ENCODE measurements at regions not wholly inside any gene's neighbourhood (a gene's known extent, or its start where the extent isn't known, plus 50 kb on each side); places are given as distances from the start of the nearest gene placed in this dataset.

DNA sequence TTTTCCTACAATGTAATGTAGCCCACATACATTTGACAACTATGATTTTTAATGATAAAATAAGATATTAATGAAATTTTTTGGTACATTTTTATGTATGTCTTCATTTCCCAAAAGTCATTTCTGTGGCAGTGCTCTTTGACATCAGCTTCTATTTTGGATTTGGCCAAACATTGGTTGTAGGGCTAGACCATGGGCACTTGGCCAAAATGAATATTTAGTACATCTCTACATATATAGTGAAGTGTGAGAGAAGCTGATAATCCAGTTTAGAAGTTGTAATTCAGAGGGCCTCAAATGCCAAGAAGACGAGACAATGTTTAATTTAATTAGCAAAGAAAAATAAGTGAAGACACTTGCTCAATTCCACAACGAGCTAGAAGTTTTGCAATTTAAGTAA is 724.9 kb upstream of the SOX9 start:
- no peak for DNase-seq (ENCODE audit: low read depth in 4 of 4, low spot score in 2 of 4)

DNA sequence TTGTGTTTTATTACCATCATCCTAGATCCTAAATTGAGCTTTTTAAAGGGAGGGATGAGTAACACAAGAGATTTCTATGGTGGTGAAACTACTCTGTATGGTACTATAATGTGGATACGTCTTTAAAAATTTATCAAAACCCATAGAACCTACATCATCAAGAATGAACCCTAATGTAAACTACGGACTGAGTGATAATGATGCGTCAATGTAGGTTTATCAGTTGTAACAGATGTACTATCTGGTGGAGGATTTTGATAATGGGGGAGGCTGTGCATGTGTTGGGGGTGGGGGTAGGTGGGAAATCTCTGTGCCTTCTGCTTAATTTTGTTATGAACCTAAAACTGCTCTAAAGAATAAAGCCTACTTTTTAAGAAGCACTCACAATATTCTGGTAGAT is 724.1 kb upstream of the SOX9 start:
- DNase-seq (ENCODE audit: low read depth in 4 of 4, low spot score in 2 of 4), result no peak

DNA sequence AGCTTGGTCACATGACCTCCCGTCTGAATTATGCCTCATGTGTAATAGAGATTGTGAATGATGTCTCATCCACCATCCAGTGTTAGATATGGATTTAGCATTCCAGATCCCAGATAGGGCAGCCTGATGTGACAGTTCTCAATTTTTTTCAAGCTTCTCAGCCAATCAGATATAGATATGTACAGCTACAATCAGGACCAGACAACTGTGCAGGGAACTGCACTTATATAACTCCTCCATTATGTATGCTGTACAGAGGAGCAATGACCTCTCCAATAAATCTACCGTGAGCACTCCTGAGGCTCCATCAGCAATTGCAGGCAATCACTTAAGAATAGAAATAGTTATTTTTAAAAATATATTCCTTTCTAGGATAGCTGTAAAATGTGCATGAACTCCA is 722.8 kb upstream of the SOX9 start:
- DNase-seq (ENCODE audit: low read depth in 4 of 4, low spot score in 2 of 4), result no peak

DNA sequence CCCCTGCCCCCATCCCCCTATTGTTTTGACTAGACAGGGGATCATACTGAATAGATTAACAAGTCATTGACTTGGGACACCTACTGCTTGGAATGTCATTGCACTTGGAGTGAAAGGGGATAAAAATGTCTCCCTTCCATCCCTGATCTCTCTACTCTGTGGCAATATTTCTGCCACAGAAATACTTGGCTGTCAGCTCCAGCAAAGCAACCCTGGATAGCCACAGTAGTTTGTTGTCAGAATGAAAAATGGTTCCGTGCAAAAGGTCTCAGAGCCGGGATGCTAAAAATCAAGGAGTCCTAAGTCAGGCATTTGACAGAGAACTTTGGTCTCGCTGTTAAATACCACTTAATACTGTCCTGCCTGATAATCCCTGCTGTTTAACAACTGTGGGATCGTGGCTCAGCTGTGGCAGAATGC is 722.0 kb upstream of the SOX9 start:
- peak; percentile 22 to 56 (median 39) for DNase-seq (ENCODE audit: low read depth in 4 of 4, low spot score in 2 of 4)

DNA sequence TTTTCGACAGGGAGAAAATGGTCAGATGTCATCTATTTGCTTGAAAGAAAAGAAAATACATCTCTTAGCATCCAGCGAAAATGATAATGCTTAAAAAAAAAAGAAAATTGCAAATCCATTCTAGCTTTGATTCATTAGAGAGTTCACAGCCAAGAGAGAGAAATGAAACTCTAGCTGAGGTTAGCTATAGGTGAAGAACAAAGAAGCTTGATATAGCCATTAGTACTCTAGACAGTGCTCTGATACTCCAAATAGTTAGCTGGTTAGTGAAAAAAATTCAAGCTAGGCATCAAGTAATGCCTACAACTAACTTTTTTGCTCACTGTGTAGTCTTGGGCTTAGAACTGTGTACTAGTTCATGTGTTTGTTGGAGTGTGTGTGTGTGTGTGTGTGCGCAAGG is 721.6 kb upstream of the SOX9 start:
- DNase-seq (ENCODE audit: low read depth in 4 of 4, low spot score in 2 of 4), result peak in 1 of 4 donors; percentile 17

DNA sequence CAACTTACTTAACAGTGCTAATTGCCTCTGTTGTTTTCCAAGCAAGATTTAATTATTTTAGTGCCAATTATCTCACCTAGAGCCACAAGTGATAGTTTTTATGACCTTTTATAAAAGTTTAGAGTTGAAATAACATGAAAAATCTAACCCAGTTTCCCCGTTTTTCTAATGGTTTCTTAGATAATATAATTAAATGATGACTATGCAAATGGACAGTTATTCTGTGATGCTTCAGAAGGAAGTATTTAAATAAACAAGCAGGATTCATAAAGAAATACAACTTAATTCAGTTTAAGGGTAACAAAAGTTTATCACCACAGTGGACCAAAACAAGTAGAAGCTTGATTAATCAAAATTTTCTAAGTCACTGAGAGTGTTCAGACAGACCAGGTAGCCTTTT is 721.2 kb upstream of the SOX9 start:
- no peak for DNase-seq (ENCODE audit: low read depth in 4 of 4, low spot score in 2 of 4)

DNA sequence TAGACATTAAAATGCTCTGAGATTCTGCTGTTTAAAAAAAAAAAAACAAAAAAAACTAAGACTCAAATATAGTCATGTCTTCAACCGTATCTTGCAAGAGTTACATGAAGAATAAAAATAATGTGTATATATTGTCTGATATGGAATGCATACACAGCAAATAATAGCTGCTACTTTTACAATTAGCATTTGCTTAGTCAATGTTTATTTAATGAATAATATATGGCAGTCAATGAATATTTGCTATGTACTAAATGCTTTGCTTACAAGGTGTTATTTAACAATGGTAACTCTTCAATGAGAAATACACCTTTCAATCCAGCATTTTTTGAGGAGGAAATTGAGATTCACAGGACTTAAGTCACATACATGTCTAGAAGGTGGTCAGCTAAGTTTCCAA is 718.8 kb upstream of the SOX9 start:
- no peak for DNase-seq (ENCODE audit: low read depth in 4 of 4, low spot score in 2 of 4)

DNA sequence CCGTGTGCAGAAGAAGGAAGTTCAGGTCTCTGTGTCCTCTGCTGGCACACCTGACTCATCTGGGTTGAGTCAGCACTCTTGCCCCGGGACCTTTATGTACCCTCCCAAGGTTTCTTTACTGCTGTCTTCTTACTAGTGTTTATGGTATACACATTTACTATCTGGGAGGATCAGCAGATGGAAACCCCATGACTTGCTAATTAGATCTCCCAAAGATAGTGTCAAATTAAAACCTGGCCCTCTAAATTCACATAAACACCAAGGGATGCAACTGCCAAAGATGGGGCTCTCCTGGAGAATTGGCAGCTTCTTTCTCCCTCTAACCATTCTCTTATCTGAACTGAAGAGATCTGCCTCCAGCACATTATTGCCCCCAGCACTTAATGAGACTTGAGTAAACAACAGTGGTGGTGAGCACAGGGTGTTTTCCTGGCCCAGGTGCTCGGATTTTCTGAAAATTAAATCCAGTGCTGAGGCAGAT is 718.1 kb upstream of the SOX9 start:
- DNase-seq (ENCODE audit: low read depth in 4 of 4, low spot score in 2 of 4), result no peak

DNA sequence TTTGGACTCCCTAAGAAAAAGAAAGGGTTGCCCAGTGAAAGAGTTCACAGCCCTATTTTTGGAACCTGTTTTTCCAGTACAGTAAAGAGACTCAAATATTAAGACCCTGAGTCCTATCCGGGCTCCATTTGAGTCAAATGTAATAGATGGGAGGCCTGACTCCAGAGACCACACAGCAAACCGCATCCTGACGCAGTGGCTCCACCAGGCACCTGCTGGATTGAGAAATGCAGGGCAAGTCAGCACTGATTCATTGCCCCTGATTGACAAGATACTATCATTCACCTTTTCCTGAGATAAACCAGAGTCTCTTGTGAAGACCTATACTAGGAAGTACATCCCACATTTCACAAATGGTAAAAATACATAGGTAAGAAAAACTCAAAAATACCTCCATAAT is 715.7 kb upstream of the SOX9 start:
- DNase-seq (ENCODE audit: low read depth in 4 of 4, low spot score in 2 of 4), result no peak

DNA sequence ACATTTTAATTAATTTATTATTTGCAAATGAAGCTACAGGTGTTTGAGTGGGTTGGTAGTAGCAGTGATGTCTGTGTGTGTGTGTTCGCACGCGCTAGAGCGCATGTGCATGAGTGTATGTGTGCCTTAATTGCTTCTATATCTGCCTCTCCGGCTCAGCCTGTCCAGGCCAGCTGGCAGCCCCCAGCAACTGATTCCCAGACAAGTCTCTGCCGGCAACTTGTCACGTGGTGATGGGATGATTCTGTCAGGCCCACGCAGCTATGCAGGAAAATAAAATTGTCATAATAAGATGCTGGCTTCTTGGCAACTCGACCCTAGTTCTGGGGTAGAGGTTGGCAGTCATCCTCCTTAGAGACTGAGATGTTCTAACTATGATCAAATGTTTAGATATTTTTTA is 712.8 kb upstream of the SOX9 start:
- no peak for DNase-seq (ENCODE audit: low read depth in 4 of 4, low spot score in 2 of 4)

DNA sequence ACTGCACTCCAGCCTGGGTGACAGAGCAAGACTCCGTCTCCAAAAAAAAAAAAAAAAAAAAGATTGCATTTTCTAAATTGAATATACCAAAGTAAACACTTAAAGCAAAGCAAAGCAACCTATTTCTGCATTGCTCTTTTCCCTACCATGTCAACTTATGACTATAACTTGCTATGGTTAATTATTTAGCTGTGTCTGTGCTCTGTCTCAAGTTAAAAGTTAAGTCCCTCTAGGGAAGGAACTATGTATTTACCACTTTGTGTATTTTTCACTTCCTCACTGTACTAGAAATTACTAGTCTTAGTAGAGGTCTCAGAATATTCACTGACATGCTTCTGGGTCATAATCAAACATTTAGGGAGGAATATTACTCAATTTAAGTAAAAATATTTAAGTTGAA is 711.7 kb upstream of the SOX9 start:
- no peak for DNase-seq (ENCODE audit: low read depth in 4 of 4, low spot score in 2 of 4)

DNA sequence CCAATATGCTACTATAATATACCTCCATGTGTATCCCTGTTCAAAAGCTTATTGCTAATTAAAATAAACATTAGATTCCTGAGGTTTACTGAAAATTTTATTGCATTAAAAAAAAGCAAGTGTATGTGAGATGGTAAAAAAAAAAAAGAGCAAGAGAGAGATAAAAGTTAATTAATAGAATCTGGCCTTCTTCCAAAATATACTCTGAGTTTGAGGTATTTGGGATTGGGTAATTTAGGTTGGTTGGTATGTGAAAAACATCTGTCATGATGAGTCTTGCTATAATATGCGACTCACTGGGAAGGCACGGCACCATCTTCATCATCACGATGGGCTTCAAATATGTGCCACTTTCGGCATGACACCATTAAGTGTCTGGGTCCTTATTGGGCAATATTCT is 711.1 kb upstream of the SOX9 start:
- DNase-seq (ENCODE audit: low read depth in 4 of 4, low spot score in 2 of 4), result no peak

DNA sequence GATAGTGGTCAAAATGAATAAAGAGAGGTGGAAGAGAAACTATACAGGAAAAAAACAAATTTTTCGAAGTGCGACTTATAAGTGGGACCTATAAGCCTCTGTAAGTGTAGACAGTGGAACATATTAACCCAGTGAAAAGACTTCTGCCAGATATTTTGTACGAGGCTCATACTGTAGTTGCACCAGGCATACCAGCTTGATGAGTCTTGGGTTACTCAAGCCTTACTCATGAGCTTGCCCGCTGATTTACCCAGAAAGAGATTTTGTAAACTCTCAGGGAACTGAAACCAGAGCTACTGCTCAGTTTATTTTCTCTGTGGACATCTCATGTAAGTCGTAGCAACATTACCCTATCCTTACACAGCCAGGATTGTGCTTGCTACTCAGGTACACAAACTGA is 708.0 kb upstream of the SOX9 start:
- DNase-seq (ENCODE audit: low read depth in 4 of 4, low spot score in 2 of 4), result no peak

DNA sequence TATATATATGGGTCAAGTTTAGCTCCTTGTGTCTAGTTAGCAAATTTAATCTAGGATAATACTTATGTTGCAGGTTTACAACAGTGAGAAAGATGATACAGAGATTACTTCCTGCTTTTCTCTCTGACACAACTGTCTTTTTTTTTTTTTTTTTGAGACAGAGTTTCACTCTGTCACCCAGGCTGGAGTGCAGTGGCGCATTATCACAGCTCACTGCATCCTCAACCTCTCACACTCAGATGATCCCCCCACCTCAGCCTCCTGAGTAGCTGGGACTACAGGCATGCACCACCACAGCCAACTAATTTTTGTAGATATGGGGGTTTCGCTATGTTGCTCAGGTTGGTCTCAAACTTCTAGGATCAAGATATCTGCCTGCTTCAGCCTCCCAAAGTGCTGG is 706.9 kb upstream of the SOX9 start:
- no peak for DNase-seq (ENCODE audit: low read depth in 4 of 4, low spot score in 2 of 4)

DNA sequence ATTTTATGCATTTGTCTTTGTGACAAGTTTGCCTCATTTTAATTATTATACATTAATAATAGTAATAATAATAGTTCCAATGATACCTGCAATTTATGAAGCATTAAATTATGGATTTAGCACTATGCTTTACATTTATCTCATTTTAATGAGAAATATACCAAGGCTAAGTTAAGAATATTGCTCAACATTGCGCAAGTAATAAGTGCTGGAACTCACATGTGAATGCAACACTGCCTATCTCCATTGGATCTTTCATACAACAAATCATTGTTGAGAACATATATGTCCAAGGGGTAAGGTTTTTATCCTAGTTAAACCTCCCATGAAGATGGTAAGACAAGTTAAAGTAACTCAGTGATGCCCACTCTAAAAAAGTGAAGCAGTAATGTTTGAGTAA is 703.7 kb upstream of the SOX9 start:
- DNase-seq (ENCODE audit: low read depth in 4 of 4, low spot score in 2 of 4), result no peak

DNA sequence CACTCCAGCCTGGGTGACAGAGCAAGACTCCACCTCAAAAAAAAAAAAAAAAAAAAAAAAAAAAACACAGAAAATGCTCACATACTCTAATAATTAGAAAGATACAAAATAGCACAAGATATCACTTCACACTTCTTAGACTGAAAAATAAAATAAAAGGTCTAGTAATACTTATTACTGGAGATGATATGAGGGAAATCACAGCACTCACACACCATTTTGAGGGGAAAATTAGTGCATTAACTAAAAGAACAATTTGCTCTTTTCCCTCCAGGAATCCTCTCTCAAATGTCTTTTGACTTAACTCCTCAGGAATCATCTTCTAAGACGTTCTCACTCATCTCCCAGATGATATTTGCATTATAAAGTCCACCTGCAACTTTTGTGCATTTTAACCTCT is 697.9 kb upstream of the SOX9 start:
- DNase-seq (ENCODE audit: low read depth in 4 of 4, low spot score in 2 of 4), result no peak

DNA sequence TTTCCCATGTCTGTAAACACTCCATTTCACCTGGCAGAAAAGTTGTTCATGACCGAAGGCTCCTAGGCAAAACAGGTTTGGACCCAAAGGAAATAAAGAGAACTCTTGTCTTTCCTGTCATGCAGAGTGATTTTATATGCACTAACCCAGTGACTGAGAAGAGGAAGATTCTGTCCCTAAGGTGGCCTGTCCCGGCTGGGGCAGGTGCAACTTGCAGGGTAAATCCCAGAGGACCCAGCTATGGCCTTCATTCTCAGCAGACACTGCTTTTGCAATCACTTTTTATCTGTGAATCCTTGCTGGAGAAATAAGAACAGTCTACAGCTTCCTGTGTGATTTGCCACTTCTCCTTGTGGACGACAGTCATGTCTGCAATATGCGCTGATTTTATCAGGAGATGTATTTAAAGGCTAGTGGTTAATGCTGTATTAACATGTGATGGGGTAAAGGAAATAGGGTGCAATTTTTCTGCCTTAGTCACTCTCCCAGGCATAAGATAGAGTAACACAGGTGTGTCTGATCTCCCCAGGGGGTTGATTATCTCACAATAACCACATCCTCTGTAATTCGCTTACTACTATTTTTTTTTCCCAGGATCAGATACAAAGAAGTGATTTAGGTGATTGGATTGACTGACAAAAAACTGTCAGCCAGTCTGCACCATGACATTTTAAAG is 696.8 kb upstream of the SOX9 start:
- DNase-seq (ENCODE audit: low read depth in 4 of 4, low spot score in 2 of 4), result no peak

DNA sequence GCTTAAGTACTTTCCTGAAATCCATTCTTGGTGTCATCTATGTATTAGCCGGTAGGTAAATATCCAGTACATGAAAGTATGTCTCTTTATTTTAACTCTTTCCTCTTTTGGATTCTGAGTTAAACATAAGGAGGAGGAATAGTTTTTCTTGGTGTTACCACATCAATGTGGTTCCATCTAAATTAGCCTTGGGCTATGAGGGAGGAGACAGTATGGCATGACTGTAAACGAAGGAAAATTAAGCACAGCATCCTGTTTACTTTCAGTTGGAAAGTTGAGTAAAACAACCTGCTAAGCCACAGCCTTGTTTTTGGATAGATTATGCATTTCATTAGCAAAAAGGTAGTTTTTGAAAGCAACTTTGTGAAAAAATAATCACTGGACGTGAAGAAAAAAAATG is 693.0 kb upstream of the SOX9 start:
- DNase-seq (ENCODE audit: low read depth in 4 of 4, low spot score in 2 of 4), result no peak

DNA sequence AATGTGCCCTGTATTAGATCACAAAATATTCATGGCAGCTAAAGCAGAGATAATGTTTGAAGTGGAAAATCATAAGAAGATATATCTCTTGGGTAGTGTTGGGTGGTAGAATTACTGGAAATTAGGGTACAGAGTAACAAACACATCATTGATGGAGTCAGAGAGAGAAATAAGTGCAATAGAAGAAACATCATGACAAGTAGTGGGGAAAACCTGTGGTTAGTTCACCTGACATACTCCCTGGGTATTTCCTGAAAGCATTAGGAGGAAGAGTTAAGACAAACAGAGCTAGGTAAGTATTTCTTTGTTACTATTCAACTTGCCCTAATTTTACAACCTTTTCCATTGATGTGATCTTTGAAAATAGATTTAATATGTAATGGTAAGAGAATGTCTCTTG is 691.9 kb upstream of the SOX9 start:
- DNase-seq (ENCODE audit: low read depth in 4 of 4, low spot score in 2 of 4), result no peak

DNA sequence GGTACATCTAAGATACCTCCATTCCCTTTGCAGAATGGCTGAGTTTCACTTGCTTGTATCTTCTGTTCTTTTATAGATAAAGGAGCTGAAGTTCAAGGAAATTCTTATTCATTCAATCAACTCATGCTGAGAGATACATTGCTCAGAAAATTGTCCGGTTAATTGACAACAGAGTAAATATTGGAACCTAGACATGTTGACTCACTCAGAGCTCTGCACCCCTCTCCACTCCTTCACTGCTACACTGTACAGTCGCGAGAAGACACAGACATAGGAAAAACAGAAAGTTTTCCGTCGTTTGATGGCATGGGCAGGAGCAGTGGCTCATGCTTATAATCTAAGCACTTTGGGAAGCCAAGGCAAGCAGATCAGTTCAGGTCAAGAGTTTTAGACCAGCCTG is 690.5 kb upstream of the SOX9 start:
- DNase-seq (ENCODE audit: low read depth in 4 of 4, low spot score in 2 of 4), result no peak

DNA sequence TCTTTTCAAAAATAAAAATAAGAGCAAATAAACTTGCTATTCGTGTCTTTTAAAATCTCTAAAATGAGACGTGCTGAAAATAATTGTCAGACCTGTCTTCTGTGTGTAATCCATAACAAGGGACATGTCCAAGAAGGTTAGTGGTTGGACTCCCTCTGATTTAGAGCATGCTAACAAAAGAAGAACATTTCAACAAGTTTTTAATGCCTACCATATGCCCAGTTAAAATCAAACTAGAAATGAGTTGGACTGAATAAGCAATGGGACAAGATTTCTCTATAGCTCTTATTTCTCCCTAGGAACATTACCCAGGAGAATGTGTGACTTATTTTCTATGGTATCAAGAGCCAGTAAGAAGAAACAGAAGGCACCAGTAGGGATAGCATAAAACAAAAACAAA is 689.7 kb upstream of the SOX9 start:
- DNase-seq (ENCODE audit: low read depth in 4 of 4, low spot score in 2 of 4), result no peak

DNA sequence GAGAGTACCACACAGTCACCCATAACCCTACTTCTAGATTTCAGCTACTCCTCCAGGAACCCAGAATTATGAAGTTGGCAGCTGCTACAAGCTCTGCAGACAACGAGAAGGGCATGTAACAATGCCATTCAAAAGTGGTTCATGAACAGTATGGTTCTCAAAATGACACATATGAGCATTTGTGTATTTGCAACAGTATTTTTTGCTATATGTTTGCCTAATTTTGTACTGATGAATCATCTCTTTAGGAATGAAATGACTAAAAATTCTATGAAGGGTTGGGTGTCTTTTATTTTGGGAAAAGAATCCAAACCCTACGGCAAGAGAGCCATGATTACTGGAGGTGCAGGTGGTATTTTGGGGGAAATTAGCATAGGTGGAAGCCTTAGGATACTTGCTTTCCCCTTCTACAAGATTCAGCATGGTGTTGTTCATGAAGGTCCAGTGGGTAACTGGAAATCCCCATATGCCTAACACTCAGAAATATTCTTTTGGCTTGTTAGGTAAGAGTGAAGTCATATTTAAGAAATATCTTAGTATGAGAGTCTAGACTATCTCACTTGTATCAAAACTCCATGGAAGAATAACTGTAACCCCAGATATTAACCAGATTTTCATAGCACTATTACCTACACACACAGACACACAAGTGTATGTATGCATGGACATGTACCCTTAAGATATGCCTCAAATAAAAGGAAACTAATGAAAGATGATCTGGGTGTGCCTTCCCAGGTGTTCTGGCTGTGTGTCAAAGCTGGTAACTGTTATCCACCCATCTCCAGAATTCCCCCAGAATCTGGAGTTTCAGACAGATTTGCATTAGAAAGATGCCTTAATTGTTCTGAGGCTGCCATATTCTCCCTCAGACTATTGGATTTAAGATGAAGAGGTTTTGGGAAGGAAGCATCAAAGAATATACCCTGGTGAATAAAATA is 688.2 kb upstream of the SOX9 start:
- DNase-seq (ENCODE audit: low read depth in 4 of 4, low spot score in 2 of 4), result no peak
